Chondrocyte (in vitro differentiated cells): ENCODE measurements at regions not wholly inside any gene's neighbourhood (a gene's known extent, or its start where the extent isn't known, plus 50 kb on each side); places are given as distances from the start of the nearest gene placed in this dataset.

Experiments
- DNase-seq: peaks from one replicate; pipeline ENCODE4 v3.0.0; 2021; ENCODE audit warnings: mixed read lengths, low spot score
- H3K27ac Mint-ChIP-seq: one replicate; pipeline ENCODE4 v1.8.0; 2021; ENCODE audit warnings: mild to moderate bottlenecking, moderate library complexity, mixed read lengths; ENCODE audit not compliant: unreplicated experiment
- H3K27me3 Mint-ChIP-seq: 2 replicates; pipeline ENCODE4 v1.8.0; 2021; ENCODE audit warnings: low read depth, mixed read lengths
- H3K36me3 Mint-ChIP-seq: 2 replicates; pipeline ENCODE4 v1.8.0; 2021; ENCODE audit warnings: low read depth, mixed read lengths
- H3K4me1 Mint-ChIP-seq: 2 replicates; pipeline ENCODE4 v1.8.0; 2021; ENCODE audit warnings: low read depth, mild to moderate bottlenecking, mixed read lengths
- H3K4me3 Mint-ChIP-seq: one replicate; pipeline ENCODE4 v1.8.0; 2021; ENCODE audit warnings: mild to moderate bottlenecking, moderate library complexity, mixed read lengths; ENCODE audit not compliant: unreplicated experiment
- H3K9me3 Mint-ChIP-seq: 2 replicates; pipeline ENCODE4 v1.8.0; 2021; ENCODE audit warnings: low read depth, mixed read lengths
- TF ChIP-seq, protein P1 (sequence below): fragments of 200-600 bp; sonication (generic); IDR thresholded peaks from 2 replicates; pipeline ENCODE4 v1.5.0; 2021; ENCODE audit warnings: antibody characterized with exemption, mild to moderate bottlenecking, moderate library complexity

DNA sequence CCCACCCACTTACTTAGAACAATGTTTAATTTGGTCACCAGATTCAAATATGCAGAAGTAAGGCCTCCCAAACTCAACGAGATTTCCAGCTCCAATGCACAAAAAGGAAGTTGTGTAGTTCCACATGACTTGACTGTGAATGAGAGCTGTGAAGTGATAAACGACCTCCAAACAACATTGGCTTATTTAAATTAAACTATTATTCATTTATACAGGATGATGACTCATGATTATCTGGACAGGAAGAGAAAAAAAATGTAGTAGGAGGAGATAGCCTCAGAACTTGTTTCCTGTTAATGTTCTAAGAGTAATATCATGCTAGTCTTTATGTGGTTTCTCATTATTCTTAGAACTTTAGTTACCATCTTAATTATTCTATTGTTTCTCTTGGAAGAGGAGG is 237.3 kb downstream of the C1D start:
- no peak for DNase-seq
- Mint-ChIP-seq H3K36me3 (no peaks in the 10 kb centered on the region), H3K9me3 (peaks cover 10% of the 10 kb centered on the region), H3K27ac (no peak overlapping the region), H3K4me3 (no peak overlapping the region), H3K4me1 (peaks cover 10% of the 10 kb centered on the region), H3K27me3 (no peaks in the 10 kb centered on the region)
- TF ChIP-seq, protein P1, sequence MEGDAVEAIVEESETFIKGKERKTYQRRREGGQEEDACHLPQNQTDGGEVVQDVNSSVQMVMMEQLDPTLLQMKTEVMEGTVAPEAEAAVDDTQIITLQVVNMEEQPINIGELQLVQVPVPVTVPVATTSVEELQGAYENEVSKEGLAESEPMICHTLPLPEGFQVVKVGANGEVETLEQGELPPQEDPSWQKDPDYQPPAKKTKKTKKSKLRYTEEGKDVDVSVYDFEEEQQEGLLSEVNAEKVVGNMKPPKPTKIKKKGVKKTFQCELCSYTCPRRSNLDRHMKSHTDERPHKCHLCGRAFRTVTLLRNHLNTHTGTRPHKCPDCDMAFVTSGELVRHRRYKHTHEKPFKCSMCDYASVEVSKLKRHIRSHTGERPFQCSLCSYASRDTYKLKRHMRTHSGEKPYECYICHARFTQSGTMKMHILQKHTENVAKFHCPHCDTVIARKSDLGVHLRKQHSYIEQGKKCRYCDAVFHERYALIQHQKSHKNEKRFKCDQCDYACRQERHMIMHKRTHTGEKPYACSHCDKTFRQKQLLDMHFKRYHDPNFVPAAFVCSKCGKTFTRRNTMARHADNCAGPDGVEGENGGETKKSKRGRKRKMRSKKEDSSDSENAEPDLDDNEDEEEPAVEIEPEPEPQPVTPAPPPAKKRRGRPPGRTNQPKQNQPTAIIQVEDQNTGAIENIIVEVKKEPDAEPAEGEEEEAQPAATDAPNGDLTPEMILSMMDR: no peak

DNA sequence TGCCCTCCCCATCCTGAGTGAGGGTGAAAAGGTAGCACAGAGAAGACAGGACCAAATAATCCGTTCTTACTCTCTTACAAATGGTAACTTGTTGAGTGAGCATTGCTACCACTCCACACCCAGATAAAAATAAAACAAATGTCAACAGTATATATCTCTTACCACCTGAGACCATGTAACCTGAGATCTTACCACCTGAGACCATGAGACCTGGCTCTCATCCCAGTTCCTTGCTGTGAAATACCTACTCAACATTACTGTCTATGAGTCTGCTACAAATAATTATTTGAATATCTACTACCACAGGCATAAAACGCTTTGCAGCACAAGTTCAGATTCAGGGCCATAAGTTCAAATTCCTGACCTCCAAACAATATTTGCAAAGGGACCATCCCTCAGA is 234.7 kb downstream of the C1D start:
- TF ChIP-seq, protein P1: no peak
- H3K4me1 Mint-ChIP-seq: peaks cover 10% of the 10 kb centered on the region
- no peaks in the 10 kb centered on the region for H3K36me3 Mint-ChIP-seq
- H3K4me3 Mint-ChIP-seq: no peak overlapping the region
- peaks cover 12% of the 10 kb centered on the region for H3K9me3 Mint-ChIP-seq
- no peak for DNase-seq
- no peak overlapping the region for H3K27ac Mint-ChIP-seq
- no peaks in the 10 kb centered on the region for H3K27me3 Mint-ChIP-seq

DNA sequence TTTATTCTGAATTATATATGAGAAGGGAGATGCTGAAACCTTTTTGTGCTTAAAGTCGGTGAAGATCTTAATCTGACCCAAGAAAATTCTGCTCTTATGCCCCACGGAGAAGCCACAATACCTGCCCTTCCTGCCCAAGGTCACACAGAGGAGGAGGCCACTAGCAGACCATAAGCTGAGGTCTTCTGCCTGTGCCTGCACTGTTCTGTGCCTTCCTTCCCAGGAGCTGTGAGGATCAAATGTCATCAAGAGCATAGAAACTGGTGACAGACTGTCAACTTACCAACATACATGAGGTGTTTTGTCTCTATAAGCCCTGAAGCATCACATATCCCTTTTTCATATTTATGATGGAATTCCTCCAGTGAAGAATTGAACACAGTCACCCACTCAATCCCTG is 233.3 kb downstream of the C1D start:
- TF ChIP-seq, protein P1: no peak
- Mint-ChIP-seq H3K36me3 (no peaks in the 10 kb centered on the region), H3K4me1 (peaks cover 10% of the 10 kb centered on the region), H3K4me3 (no peak overlapping the region), H3K27ac (no peak overlapping the region), H3K9me3 (peaks cover 12% of the 10 kb centered on the region), H3K27me3 (no peaks in the 10 kb centered on the region)
- DNase-seq: no peak

DNA sequence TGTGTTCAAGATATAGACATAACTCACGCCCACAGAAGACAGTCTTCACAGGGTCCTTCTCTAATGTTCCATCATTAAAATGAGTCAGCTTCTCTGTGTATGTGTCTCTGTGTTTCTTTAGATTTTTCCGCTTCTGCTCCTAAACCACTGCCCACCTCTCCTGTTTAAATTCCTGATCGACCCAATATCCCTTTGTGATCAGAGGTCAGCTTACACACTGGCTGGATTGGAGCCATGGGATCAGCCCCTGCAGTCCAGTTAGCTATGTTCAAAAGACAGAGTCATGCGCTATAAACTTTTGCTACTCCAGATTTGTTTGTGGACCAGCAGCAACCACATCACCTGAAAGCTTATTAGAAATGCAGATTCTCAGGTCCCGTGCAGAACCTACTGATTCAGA is 229.2 kb downstream of the C1D start:
- no peaks in the 10 kb centered on the region for H3K36me3 Mint-ChIP-seq
- H3K27me3 Mint-ChIP-seq: no peaks in the 10 kb centered on the region
- H3K4me1 Mint-ChIP-seq: no peaks in the 10 kb centered on the region
- TF ChIP-seq, protein P1: no peak
- no peak overlapping the region for H3K27ac Mint-ChIP-seq
- peaks cover 2% of the 10 kb centered on the region for H3K9me3 Mint-ChIP-seq
- H3K4me3 Mint-ChIP-seq: no peak overlapping the region
- no peak for DNase-seq

DNA sequence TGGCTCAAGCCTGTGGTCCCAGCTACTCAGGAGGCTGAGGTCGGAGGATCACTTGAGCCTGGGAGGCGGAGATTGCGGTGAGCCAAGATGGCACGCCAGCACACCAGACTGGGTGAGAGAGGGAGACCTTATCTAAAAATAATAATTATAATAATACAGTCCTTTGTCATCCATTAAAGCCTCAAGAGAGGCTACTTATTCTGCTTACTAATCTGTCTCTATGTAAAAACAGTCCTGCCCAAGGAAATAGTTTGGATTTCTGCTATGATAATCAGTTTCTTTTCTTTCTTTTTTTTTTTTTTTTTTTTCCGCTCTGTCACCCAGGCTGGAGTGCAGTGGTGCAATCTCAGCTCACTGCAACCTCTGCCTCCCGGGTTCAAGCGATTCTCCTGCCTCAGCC is 228.3 kb downstream of the C1D start:
- no peak for DNase-seq
- Mint-ChIP-seq H3K36me3 (no peaks in the 10 kb centered on the region), H3K27me3 (no peaks in the 10 kb centered on the region), H3K4me1 (no peaks in the 10 kb centered on the region), H3K9me3 (peaks cover 2% of the 10 kb centered on the region), H3K4me3 (no peak overlapping the region), H3K27ac (no peak overlapping the region)
- TF ChIP-seq, protein P1: no peak
